A549 (cell line): ENCODE measurements at regions not wholly inside any gene's neighbourhood (a gene's known extent, or its start where the extent isn't known, plus 50 kb on each side); places are given as distances from the start of the nearest gene placed in this dataset.

Source experiments
- ATAC-seq, 2 experiments: fragments of 200-7000 bp in 1 of 2; fragments of >200 bp in 1 of 2; cut with Nextera tagmentation in 1 of 2; cut with Tn5 transposase in 1 of 2; 3 replicates each; pipeline versions ENCODE4 v1.8.0 to v1.9.1; 2018 to 2020; ENCODE audit warnings: mild to moderate bottlenecking in 1 of 2, moderate library complexity in 1 of 2
- CTCF ChIA-PET: fragments of 300-600 bp; sonication (Branson Sonifier 250); formaldehyde crosslinking; extraction: SDS; loops from one replicate; lab custom pipeline; 2021; ENCODE audit warnings: antibody characterized with exemption, inconsistent platforms; lab: Yijun Ruan, JAX
- POLR2A ChIA-PET: fragments of 350-600 bp; formaldehyde crosslinking; extraction: SDS; loops from one replicate; lab custom pipeline; 2021; ENCODE audit warnings: antibody characterized with exemption, inconsistent platforms; lab: Yijun Ruan, JAX
- DNase-seq, 2 experiments: peaks; one replicate each; pipeline versions ENCODE4 v3.0.0 to v3.0.0-alpha.2; 2011 to 2016; ENCODE audit warnings: low read depth in 1 of 2, low spot score in 1 of 2
- FAIRE-seq: peaks from 2 replicates; lab custom pipeline; 2011; peaks lifted over from hg19 to GRCh38; lab: Jason Lieb, UNC
- H3K27ac ChIP-seq, 2 experiments: fragments of >200 bp; sonication (Bioruptor Twin); formaldehyde crosslinking; 3 replicates each; pipeline ENCODE4 v1.5.1; 2016 to 2017
- H3K4me1 ChIP-seq: fragments of >200 bp; sonication (Bioruptor Twin); formaldehyde crosslinking; 3 replicates; pipeline ENCODE4 v1.6.1; 2016
- H3K4me2 ChIP-seq: fragments of >200 bp; sonication (Bioruptor Twin); formaldehyde crosslinking; 3 replicates; pipeline ENCODE4 v1.6.1; 2016
- H3K4me3 ChIP-seq: fragments of >200 bp; sonication (Bioruptor Twin); formaldehyde crosslinking; 3 replicates; pipeline ENCODE4 v1.5.1; 2016
- H3K9me3 ChIP-seq: fragments of >200 bp; sonication (Bioruptor Twin); formaldehyde crosslinking; 3 replicates; pipeline ENCODE4 v1.6.1; 2016
- BCL3 ChIP-seq: fragments of >200 bp; sonication (Bioruptor Twin); formaldehyde crosslinking; IDR thresholded peaks from 3 replicates; pipeline ENCODE4 v1.6.1; 2016
- CHD2 ChIP-seq: fragments of 150-350 bp; IDR thresholded peaks from 2 replicates; pipeline ENCODE4 v1.6.1; 2014; ENCODE audit warnings: low read length; ENCODE audit not compliant: partially characterized antibody
- CTCF ChIP-seq: fragments of >200 bp; sonication (Bioruptor Twin); formaldehyde crosslinking; IDR thresholded peaks from 3 replicates; pipeline ENCODE4 v1.5.1; 2016
- EHMT2 ChIP-seq: fragments of 200-600 bp; sonication (generic); IDR thresholded peaks from 2 replicates; pipeline ENCODE4 v1.6.1; 2016; ENCODE audit warnings: antibody characterized with exemption, low read depth, mild to moderate bottlenecking, moderate library complexity
- EP300 ChIP-seq, 2 experiments: fragments of >200 bp; sonication (Bioruptor Twin); formaldehyde crosslinking; IDR thresholded peaks; 2 replicates in 1 of 2; 3 replicates in 1 of 2; pipeline ENCODE4 v1.6.1; 2016 to 2017
- FOSB ChIP-seq: fragments of 250-450 bp; sonication (Bioruptor Pico); IDR thresholded peaks from 2 replicates; pipeline ENCODE4 v1.5.0; 2020; ENCODE audit warnings: mild to moderate bottlenecking, moderate library complexity
- KDM1A ChIP-seq: fragments of 200-600 bp; sonication (generic); IDR thresholded peaks from 2 replicates; pipeline ENCODE4 v1.6.1; 2016; ENCODE audit warnings: low read depth, mild to moderate bottlenecking
- MYC ChIP-seq: IDR thresholded peaks from 2 replicates; pipeline ENCODE4 v1.6.1; 2012; ENCODE audit warnings: mild to moderate bottlenecking, inconsistent platforms, low read length, improper control_type of control experiment, borderline replicate concordance
- NPAS2 ChIP-seq: fragments of 250-450 bp; sonication (Bioruptor Pico); IDR thresholded peaks from 2 replicates; pipeline ENCODE4 v1.8.0; 2022; ENCODE audit warnings: mild to moderate bottlenecking, moderate library complexity, borderline replicate concordance
- POLR2AphosphoS2 ChIP-seq: conservative IDR thresholded peaks from 2 replicates; pipeline ENCODE4 v1.6.1; 2012; ENCODE audit warnings: low read length, improper control_type of control experiment, inconsistent platforms
- REST ChIP-seq: fragments of 200-600 bp; sonication (generic); IDR thresholded peaks from 2 replicates; pipeline ENCODE4 v1.6.1; 2016; ENCODE audit warnings: antibody characterized with exemption, mild to moderate bottlenecking, moderate library complexity
- ZFP36 ChIP-seq: fragments of 450-650 bp; IDR thresholded peaks from 2 replicates; pipeline ENCODE4 v1.6.1; 2014; ENCODE audit warnings: borderline replicate concordance; ENCODE audit not compliant: partially characterized antibody
- WGBS: methylation state at CpG from one replicate; pipeline ENCODE4 v1.1.6; 2017; ENCODE audit errors: missing lambda C conversion rate; 5-methylcytosine and 5-hydroxymethylcytosine counted together

GRCh38 chr3:178226094-178226493 is 310.1 kb upstream of the KCNMB2 start (continued):
- TF ChIP-seq REST (no peak), KDM1A (no peak), BCL3 (no peak), EP300 (IDR thresholded peaks at IDR 0.05) (no peak), EHMT2 (no peak), CTCF (no peak), FOSB (no peak), POLR2AphosphoS2 (no peak), MYC (no peak)
- TF ChIP-seq, all 56 proteins: peak for 0

GRCh38 chr3:178231645-178232044 is 304.6 kb upstream of the KCNMB2 start:
- POLR2A ChIA-PET, result no interaction called here
- no peak for ATAC-seq
- WGBS, result 60% methylated on average over 3 of the region's 3 CpGs

More at GRCh38 chr3:178231645-178232044, 304.6 kb upstream of the KCNMB2 start:
- Histone ChIP-seq H3K4me1 (0 out of 3 replicates have a peak, but pooled peaks cover 1% of the 10 kb centered on the region), H3K9me3 (no peaks in the 10 kb centered on the region), H3K4me2 (no peak overlapping the region), H3K4me3 (no peak overlapping the region), H3K27ac (no peak overlapping the region)
- CTCF ChIA-PET, result no interaction called here
- no peak for TF ChIP-seq CHD2
- no peak for TF ChIP-seq REST
- no peak for TF ChIP-seq ZFP36
- TF ChIP-seq NPAS2 (CRISPR knock-in tag), result no peak
- no peak for DNase-seq
- no peak for FAIRE-seq
